ENCODE measurements at regions not wholly inside any gene's neighbourhood (a gene's known extent, or its start where the extent isn't known, plus 50 kb on each side); places are given as distances from the start of the nearest gene placed in this dataset.
"Not testable (repeated sequence)": the region's sequence is repeated elsewhere in the genome, so short reads cannot be mapped to it uniquely, and the experiment has no call there.

- DNase-seq (ENCODE audit: low spot score) = no peak
Observed at GRCh38 chrX:131356725-131357124, 67.6 kb upstream of the IGSF1 start.

- DNase-seq (ENCODE audit: low spot score) = no peak
Observed at GRCh38 chrX:131359611-131360010, 70.5 kb upstream of the IGSF1 start.

GRCh38 chrX:131365766-131366165 is 76.7 kb upstream of the IGSF1 start:
- DNase-seq (ENCODE audit: low spot score) = no peak

DNA sequence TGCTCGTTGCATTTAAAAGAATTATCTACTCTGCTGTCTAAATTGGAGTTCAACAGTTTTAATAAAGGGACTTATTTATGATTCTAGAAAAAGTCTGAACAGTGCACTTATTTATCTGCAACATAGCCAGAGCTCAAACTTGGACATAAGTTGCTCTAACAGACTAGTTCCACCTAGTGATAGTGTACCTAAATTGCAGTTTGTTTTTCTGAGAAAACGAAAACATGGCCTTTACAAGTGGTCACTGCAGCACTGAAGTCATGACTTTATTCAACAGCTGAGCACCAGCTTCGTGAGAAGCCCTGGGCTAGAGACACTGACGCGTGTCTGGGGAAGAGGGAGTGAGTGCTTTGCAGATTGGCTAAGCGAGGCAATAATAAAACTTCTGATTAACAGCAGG is 77.3 kb upstream of the IGSF1 start:
- peak; percentile 0 for DNase-seq (ENCODE audit: low spot score)

DNA sequence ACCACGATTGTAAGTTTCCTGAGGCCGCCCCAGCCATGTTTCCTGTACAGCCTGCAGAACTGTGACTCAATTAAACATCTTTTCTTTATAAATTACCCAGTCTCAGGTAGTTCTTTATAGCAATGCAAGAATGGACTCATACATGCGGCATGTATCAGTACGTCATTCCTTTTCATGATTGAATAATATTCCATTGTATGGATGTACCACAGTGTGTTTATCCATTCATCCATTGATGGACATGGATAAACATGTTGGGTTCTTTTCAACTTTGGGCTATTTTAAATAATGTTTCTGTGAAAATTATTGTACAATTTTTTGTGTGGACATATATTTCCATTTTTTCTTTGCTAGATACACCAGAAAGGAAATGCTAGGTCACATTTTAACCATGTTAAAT is 99.2 kb upstream of the IGSF1 start:
- no peak for DNase-seq (ENCODE audit: low spot score)

DNA sequence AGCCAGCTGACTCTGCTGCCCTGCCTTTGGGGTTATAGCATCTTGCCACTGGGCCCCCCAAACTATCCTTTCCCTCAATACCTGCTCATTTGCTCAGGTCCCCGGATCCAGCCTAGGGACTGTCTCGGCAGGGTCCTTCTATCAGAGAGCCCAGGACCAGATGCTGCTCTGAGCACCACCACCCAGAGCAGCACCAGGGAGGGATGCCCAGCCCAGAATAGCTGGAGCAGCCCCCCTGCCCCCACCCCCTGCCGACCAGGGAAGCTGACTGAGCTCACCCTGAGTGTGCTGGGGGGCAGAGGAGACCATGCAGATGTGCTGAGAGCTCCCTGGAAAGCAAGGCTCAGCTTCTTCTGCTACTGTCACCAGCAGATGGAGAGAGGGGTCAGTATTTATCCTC is 103.6 kb upstream of the IGSF1 start:
- DNase-seq (ENCODE audit: low spot score) = no peak

GRCh38 chrX:131393426-131393825 is 104.3 kb upstream of the IGSF1 start:
- no peak for DNase-seq (ENCODE audit: low spot score)

DNA sequence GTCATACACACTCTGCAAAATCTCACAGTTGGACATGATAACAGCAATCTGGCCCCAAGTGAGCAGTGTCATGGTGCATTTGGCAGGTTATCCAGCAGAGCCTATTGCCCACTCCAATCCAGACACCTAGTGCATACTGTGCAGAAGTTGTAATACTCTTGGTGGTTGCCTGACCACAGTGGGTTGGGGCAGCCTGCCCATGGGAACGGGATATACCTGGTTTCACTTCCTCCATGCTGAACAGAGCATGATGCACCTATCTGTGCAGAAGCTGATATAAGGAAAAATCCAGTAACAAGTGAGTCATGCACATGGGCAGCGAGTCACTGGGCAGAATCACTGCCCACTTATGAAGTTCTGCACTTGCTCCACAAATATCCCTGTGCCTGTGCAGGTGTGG is 105.3 kb upstream of the IGSF1 start:
- DNase-seq (ENCODE audit: low spot score) = no peak

DNA sequence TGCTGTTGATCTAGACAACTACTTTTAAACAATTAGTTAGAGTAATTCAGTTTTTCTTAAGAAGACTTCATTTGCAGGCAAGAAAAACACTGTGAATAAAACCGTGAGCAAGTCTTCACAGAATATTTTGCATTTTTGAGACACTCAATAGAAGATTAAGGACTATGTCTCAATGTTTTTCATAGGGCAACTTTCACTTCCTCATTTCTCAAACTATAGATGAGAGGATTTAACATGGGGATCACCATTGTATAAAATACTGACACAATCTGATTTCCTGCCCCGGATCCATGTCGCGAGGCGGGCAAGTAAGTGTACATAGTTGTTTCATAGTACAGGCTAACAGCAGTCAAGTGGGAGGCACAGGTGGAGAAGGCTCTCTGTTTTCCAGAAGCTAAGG is 108.8 kb upstream of the IGSF1 start:
- DNase-seq (ENCODE audit: low spot score) = no peak

DNA sequence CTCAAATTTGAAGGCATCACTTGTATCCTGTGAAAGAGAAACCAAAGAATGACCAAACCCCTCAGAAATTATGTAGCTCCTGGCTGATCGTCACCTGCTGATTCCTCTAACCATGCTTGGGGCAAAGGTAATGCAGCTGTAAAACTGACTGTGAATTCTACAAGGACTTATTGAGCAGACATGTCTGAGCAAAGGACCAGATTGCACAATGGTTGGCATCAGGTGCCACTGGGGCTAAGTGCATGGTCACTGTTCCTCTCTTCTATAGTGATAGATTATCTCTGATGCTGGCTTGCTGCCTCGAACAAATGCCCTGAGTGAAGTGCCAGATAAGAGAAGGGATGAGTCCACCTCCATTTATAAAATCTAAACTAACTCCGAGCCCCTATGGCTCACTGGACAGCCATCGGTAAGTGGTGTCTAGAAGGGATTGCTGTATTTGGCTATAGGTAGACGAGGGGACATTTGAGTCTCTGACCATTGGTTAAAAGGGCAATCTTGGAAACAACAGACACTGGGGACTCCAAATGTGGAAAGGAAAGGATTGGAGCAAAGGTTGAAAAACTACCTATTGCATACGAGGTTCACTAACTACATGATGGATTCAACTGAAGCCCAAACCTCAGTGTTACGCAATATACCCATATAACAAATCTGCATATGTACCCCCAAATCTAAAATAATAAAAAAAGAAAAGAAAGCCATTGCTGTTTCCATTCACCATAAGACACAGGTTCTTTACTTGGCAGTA is 110.7 kb upstream of the IGSF1 start:
- DNase-seq (ENCODE audit: low spot score) = no peak

DNA sequence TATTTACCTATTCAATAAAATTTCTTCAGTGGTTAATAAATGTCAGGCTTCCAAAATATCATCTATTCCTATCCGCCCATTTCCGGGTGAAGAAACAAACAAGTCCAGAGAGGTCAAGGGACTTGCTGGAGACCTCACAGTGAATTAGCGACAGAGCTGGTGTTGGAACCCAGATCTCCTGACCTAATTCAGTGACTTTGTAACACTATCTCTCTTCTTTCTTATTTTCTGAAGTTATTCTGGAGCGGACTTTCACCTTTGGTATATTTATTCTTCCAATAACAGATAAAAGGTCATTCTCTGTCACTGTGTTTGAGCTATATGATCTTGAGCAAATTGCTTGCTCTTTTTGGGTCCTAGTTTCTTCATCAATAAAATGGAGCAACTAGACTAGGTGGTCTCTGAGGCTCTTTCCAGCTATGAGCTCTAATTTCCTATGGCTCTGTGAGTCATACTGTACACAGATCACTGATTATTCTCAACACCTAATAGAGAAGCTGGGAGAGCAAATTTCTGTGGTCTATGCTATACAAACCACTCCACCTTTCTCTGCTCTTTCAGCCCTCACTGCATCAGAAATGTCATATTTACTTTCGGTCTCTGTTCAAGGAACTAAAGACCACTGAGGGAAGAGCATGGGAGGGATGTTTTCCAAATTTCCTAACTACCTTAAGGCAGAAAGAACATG is 113.2 kb upstream of the IGSF1 start:
- no peak for DNase-seq (ENCODE audit: low spot score)

DNA sequence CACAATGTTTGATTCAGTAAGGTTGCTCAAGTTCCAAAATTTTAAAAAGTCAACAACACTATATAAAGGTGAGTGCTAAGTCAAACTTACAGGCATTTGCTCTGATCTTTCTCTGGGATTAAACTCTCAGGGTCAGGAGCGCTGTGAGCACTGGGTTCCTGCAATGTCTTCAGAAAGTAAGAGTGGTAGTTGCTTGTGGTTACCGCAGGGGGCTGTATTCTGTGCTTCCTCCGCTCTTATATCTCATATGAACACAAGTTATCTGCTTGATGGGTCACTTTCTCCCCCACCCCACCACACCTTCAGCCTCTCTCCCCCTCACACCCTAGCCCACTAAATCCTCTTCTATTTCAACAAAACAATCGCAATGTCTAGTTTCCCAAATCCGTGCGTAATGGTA is 116.4 kb upstream of the IGSF1 start:
- DNase-seq (ENCODE audit: low spot score) = peak; percentile 0

DNA sequence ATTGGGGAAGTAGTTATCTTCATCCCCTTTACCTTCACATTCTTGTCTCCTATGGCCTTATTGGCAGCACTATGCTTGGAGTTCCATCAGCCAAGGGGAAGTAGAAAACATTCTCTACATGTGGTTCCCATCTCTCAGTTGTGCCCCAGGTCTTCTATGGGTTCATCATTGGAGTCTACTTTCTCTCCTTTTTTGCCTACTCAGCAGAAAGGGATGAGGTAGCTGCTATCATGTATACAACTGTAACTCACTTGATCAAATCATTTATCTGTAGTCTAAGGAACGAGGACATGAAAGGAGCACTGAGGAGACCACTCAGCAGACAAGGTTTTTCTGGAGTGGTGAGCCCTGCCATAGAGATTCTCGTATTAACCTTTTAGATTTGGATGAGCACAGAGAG is 119.0 kb upstream of the OR13H1 start:
- no peak for DNase-seq (ENCODE audit: low spot score)

GRCh38 chrX:131430465-131430864 is 113.4 kb upstream of the OR13H1 start:
- not testable (repeated sequence) for DNase-seq (ENCODE audit: low spot score)

DNA sequence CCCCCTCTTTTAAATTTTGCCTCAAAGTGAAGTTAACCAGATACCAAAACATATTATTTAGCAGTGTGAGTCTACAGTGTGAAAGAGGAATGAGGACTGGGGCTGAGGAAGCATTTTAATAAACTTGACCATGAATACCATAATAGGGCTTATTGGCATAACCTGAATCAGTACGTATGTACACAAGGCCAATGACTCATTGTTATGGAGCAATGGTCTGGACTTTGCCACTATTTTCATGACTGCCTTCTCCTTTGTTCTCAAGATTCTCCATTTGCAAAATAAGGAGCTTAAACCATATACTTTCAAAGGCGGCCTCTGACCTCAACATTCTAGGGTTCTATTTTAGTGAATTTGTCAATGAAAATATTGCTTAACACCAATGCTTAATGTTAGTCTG is 102.8 kb upstream of the OR13H1 start:
- DNase-seq (ENCODE audit: low spot score) = no peak

DNA sequence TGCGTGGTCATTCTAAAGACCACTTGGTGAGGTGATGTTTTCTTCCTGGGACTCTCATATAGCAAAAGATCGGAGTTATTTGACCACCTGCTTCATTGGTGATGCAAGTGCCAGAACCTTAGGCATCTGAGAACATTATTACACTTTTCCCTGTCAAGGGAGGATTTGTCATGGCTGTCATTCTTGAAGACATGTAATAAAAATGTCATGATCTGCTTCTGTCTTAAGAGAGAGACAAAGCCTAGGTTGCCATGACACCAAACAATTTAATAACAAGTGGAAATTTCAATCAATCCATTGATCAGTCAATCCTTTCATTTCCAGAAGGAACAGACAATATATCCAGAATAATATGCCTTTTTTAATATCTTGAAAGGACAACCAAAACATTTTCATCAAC is 97.9 kb upstream of the OR13H1 start:
- no peak for DNase-seq (ENCODE audit: low spot score)

DNA sequence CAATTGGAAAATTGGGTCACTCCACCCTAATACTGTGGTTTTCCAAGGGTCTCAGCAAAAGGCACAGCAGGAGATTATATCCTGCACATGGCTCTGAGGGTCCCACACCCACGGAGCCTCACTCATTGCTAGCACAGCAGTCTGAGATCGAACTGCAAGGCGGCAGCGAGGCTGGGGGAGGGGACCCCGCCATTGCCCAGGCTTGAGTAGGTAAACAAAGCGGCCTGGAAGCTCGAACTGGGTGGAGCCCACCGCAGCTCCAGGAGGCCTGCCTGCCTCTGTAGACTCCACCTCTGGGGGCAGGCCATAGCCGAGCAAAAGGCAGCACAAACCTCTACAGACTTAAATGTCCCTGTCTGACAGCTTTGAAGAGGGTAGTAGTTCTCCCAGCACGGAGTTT is 82.0 kb upstream of the OR13H1 start:
- DNase-seq (ENCODE audit: low spot score) = not testable (repeated sequence)

DNA sequence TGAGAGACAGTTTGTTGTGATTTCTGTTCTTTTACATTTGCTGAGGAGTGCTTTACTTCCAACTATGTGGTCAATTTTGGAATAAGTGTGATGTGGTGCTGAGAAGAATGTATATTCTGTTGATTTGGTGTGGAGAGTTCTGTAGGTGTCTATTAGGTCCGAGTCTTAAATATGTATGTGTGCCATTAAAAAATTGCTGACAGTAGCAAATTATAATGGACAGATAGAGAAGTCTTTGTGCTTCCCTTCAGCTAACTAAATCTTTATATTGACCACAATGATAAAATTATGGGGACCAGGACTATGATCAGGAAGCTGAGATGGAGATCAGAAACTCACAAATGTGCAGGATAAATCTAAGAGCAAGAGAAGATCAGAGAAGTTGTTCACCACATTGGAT is 70.1 kb upstream of the OR13H1 start:
- not testable (repeated sequence) for DNase-seq (ENCODE audit: low spot score)

DNA sequence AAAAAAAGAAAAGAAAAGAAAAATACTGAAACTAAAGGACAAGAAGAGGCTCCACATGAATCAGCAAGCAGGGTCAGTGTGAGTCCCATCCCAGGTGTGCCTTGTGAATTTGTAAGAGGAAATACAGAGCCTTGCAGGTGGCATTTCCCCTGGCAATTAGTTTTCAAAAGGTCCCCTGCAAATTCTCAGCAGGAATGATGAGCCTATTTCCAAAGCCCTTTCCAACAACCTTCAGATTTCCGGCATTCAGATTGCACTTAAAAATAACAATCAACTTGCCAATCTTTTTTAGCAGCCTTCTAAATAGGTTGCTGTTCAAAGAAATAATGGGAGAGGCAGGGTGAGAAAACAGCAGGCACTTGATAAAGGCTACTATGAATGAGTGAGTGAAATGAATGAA is 66.4 kb upstream of the OR13H1 start:
- DNase-seq (ENCODE audit: low spot score) = no peak

All from cerebellar cortex (tissue), 1 donor.